Fibroblast of mammary gland (primary cell): ENCODE measurements at regions not wholly inside any gene's neighbourhood (a gene's known extent, or its start where the extent isn't known, plus 50 kb on each side); places are given as distances from the start of the nearest gene placed in this dataset.

Source experiments
- DNase-seq: peaks from one replicate; pipeline ENCODE4 v3.0.0-alpha.2; 2010; ENCODE audit warnings: low read depth
- H3K4me3 ChIP-seq: 2 replicates; pipeline ENCODE4 v1.5.1; 2011; ENCODE audit warnings: low read depth, mild to moderate bottlenecking, low read length, moderate library complexity; ENCODE audit not compliant: control insufficient read depth
- CTCF ChIP-seq: conservative IDR thresholded peaks from 2 replicates; pipeline ENCODE4 v1.5.1; 2011; ENCODE audit warnings: low read depth, low read length, inconsistent platforms; ENCODE audit not compliant: control insufficient read depth, insufficient read depth

DNA sequence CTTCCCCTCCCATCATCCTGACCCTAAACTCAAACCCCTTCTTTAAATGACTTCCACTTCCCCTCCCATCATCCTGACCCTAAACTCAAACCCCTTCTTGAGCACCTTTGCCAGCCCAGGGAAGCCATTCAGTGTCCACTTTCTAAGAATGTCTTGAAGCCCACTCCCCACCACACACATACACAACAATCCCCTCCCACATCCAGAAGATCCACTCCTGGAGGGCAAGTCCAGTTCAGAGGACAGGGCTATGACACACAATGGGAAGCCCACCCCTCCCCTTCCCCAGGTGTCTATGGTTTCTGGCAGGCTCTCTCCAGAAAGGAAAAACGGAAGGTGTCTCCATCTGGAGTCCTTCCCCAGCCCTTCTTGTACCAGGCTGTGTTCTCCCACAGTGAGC, 117.1 kb downstream of the KCNA5 start:
- H3K4me3 ChIP-seq, result no peak overlapping the region
- no peak for DNase-seq
- no peak for TF ChIP-seq CTCF

DNA sequence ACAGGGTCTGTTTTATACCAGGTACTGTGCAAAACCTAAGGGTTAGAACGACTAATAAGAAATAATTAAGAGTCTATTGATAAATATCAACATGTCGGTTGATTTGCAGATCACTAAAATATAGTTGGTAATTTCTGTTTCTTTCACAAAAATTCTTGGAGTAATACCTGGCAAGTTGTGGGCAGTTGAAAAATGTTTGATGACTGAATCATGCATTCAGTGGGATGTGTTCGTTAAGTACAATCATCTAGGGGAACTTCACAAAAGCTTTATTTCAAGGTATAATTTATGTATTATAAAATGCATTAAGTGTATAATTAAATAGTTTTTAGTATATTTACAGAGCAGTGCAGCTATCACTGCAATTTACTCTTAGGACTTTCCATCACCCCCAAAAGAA, 120.0 kb downstream of the KCNA5 start:
- DNase-seq, result no peak
- H3K4me3 ChIP-seq, result no peak overlapping the region

DNA sequence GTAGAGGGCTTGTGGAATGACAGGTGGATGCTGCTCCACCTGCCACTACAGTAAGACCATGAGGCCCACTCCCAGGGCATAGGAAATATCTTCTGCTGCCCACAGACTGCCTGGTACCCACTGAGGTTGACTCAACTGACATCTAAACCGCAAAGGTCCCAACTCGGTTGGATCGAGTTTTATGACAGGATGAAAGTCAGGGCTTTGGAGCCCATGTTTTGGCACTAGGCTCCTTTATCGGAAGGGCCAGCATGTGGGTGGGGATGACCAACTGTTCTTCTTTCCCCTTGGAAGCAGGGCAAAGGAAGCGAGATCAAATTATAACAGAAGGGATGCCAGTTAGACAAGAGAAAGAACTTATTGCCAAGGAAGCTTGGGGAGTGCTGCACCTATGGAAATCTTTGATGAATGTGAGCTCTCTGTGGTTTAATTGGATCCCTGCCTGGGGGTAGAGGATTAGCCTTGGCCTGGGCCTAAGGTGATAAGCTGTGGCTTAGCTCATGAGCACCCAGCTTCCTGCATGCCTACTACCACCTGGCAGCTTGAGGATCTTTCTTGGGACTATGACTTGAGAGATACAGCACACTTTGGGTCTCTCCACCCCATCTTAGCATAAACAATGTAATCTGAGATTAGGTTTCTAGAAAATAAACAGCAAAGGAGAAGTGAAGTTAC, 121.8 kb downstream of the KCNA5 start:
- DNase-seq, result no peak
- TF ChIP-seq CTCF, result no peak
- no peak overlapping the region for H3K4me3 ChIP-seq

More for the DNA sequence above, 120.0 kb downstream of the KCNA5 start:
- TF ChIP-seq CTCF, result no peak

- no peak overlapping the region for H3K4me3 ChIP-seq
- DNase-seq, result peak; percentile 62
- TF ChIP-seq CTCF, result no peak
Observed at GRCh38 chr12:5166976-5167375, 123.3 kb downstream of the KCNA5 start.

DNA sequence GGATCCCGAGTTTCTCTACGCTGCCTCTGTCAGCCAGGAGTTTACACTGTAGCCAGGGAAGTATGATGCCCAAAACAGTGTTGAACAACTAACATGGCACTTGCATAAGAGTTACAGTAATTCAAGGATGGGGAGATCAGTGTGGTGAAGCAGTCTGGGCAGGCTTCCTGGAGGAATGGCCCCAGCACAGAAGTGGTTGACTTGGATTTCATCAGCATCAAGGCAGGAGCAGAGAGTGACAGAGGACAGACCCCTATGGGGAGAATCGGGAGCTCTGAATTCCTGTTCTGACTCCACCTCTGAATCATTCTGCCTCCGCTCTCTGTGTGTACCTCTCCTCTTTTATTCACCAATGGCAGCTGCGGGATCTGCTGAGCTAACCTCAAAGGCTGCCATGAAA, 124.5 kb downstream of the KCNA5 start:
- no peak for DNase-seq
- no peak overlapping the region for H3K4me3 ChIP-seq
- no peak for TF ChIP-seq CTCF

DNA sequence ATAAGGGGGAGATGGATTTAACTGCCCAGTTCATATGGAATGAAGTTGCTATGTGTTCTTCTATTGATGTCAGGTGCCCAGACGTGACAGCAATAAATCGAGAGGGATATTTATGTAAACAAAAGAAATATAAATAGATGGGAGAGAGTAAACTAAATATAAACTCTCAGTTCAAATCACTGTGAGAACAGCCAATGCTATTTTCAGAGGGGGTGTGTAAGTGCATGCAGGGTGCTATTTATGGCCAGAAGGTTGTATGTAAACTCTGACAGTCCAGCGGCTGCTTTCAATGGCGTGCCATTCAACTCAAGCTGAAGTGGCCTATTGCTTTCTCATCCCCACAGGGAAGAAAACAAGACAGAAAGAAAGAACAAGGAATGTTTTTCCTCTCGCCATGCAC, 127.2 kb downstream of the KCNA5 start:
- H3K4me3 ChIP-seq, result no peak overlapping the region

More for the DNA sequence above, 127.2 kb downstream of the KCNA5 start:
- no peak for DNase-seq
- no peak for TF ChIP-seq CTCF
